Mesenchymal stem cell (in vitro differentiated cells and primary cell): ENCODE measurements at regions not wholly inside any gene's neighbourhood (a gene's known extent, or its start where the extent isn't known, plus 50 kb on each side); places are given as distances from the start of the nearest gene placed in this dataset.

Experiments
- DNase-seq: peaks from one replicate; pipeline ENCODE4 v3.0.0-alpha.2; 2013
- H2AFZ ChIP-seq: one replicate; pipeline ENCODE4 v1.6.1; 2013; ENCODE audit warnings: low read depth, mild to moderate bottlenecking, control low read depth, inconsistent platforms, low read length, moderate library complexity
- H2AK5ac ChIP-seq: 2 replicates; pipeline ENCODE4 v1.6.1; 2013; ENCODE audit warnings: low read length, moderate library complexity, mild to moderate bottlenecking, inconsistent platforms; ENCODE audit not compliant: severe bottlenecking
- H2BK120ac ChIP-seq: one replicate; pipeline ENCODE4 v1.6.1; 2013; ENCODE audit warnings: low read depth, mild to moderate bottlenecking, inconsistent platforms, low read length, moderate library complexity
- H2BK12ac ChIP-seq, 2 experiments: one replicate each; pipeline ENCODE4 v1.6.1; 2013; ENCODE audit warnings: inconsistent platforms in 2 of 2, low read length in 2 of 2, mild to moderate bottlenecking in 2 of 2, moderate library complexity in 2 of 2, control low read depth in 1 of 2
- H2BK15ac ChIP-seq: one replicate; pipeline ENCODE4 v1.6.1; 2013; ENCODE audit warnings: mild to moderate bottlenecking, low read depth, inconsistent platforms; ENCODE audit not compliant: poor library complexity, severe bottlenecking
- H2BK5ac ChIP-seq: 2 replicates; pipeline ENCODE4 v1.6.1; 2013; ENCODE audit warnings: low read depth, mild to moderate bottlenecking, low read length, control low read depth, inconsistent platforms; ENCODE audit not compliant: poor library complexity, severe bottlenecking
- H3K14ac ChIP-seq, 2 experiments: one replicate each; pipeline ENCODE4 v1.6.1; 2013; ENCODE audit warnings: inconsistent platforms in 2 of 2, low read length in 2 of 2, control low read depth in 1 of 2, mild to moderate bottlenecking in 1 of 2, moderate library complexity in 1 of 2
- H3K18ac ChIP-seq, 2 experiments: one replicate each; pipeline ENCODE4 v1.6.1; 2013; ENCODE audit warnings: inconsistent platforms in 2 of 2, low read length in 2 of 2, control low read depth in 1 of 2, low read depth in 1 of 2, mild to moderate bottlenecking in 1 of 2
- H3K23ac ChIP-seq, 2 experiments: one replicate each; pipeline ENCODE4 v1.6.1; 2013; ENCODE audit warnings: inconsistent platforms in 2 of 2, low read length in 2 of 2, mild to moderate bottlenecking in 2 of 2, moderate library complexity in 2 of 2, control low read depth in 1 of 2
- H3K27ac ChIP-seq: 2 replicates; pipeline ENCODE4 v1.5.1; 2013; ENCODE audit warnings: mild to moderate bottlenecking, moderate library complexity, low read length, control low read depth, inconsistent platforms; ENCODE audit not compliant: poor library complexity, severe bottlenecking
- H3K27me3 ChIP-seq, 2 experiments: 2 replicates each; pipeline versions ENCODE4 v1.6.1 to v1.7.0; 2013; ENCODE audit warnings: low read length in 2 of 2, mild to moderate bottlenecking in 2 of 2, moderate library complexity in 2 of 2, control low read depth in 1 of 2, inconsistent platforms in 1 of 2; ENCODE audit not compliant: control insufficient read depth in 1 of 2, insufficient read depth in 1 of 2
- H3K36me3 ChIP-seq, 2 experiments: 2 replicates each; pipeline versions ENCODE4 v1.6.1 to v1.7.0; 2013; ENCODE audit warnings: low read length in 2 of 2, control low read depth in 1 of 2, inconsistent platforms in 1 of 2, low read depth in 1 of 2, mild to moderate bottlenecking in 1 of 2; ENCODE audit not compliant: insufficient read depth in 2 of 2, control insufficient read depth in 1 of 2
- H3K4ac ChIP-seq, 2 experiments: one replicate each; pipeline ENCODE4 v1.6.1; 2013; ENCODE audit warnings: inconsistent platforms in 2 of 2, low read length in 2 of 2, mild to moderate bottlenecking in 2 of 2, moderate library complexity in 2 of 2, control low read depth in 1 of 2, low read depth in 1 of 2
- H3K4me1 ChIP-seq: 2 replicates; pipeline ENCODE4 v1.6.1; 2013; ENCODE audit warnings: low read depth, low read length, control low read depth; ENCODE audit not compliant: control insufficient read depth, insufficient read depth
- H3K4me2 ChIP-seq: 2 replicates; pipeline ENCODE4 v1.6.1; 2013; ENCODE audit warnings: low read length, mild to moderate bottlenecking, inconsistent platforms; ENCODE audit not compliant: poor library complexity, severe bottlenecking
- H3K4me3 ChIP-seq, 2 experiments: 2 replicates each; pipeline versions ENCODE4 v1.5.1 to v1.7.0; 2013; ENCODE audit warnings: low read length in 2 of 2, mild to moderate bottlenecking in 2 of 2, control low read depth in 1 of 2, low read depth in 1 of 2; ENCODE audit not compliant: insufficient read depth in 1 of 2
- H3K79me1 ChIP-seq: replicated peaks from 2 replicates; pipeline ENCODE4 v1.6.1; 2013; ENCODE audit warnings: mild to moderate bottlenecking, control low read depth, low read length, inconsistent platforms; ENCODE audit not compliant: poor library complexity, severe bottlenecking
- H3K9ac ChIP-seq: 2 replicates; pipeline ENCODE4 v1.7.0; 2013; ENCODE audit warnings: mild to moderate bottlenecking, low read length, moderate library complexity
- H3K9me3 ChIP-seq: 2 replicates; pipeline ENCODE4 v1.7.0; 2013; ENCODE audit warnings: mild to moderate bottlenecking, low read length; ENCODE audit not compliant: control insufficient read depth
- H4K8ac ChIP-seq: one replicate; pipeline ENCODE4 v1.6.1; 2013; ENCODE audit warnings: inconsistent platforms, mild to moderate bottlenecking, low read length, moderate library complexity
- H4K91ac ChIP-seq: one replicate; pipeline ENCODE4 v1.6.1; 2013; ENCODE audit warnings: mild to moderate bottlenecking, low read length, inconsistent platforms
- WGBS: methylation state at CpG from one replicate; pipeline ENCODE4 v1.1.7; 2013; ENCODE audit warnings: mixed read lengths; 5-methylcytosine and 5-hydroxymethylcytosine counted together

DNA sequence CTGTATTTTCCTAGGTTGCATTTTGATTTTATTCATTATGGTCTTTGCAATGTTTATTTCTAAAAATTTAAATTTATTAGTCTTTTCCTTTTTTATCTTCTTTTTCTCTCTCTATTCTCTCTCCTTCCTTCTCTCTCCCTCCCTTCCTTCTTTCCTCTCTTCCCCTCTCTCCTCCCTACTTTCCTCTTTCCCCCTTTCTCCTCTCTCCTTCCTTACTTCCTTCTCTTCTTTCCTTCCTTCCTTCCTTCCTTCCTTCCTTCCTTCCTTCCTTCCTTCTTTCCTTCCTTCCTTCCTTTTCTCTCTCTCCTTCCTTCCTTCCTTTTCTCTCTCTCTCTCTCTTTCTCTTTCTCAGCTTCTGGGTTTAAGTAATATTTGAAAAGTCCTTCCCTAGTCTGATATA is 72.8 kb upstream of the RASGRF1 start:
- Histone ChIP-seq H3K23ac (no peak overlapping the region), H2AK5ac (no peak overlapping the region), H2BK5ac (no peak overlapping the region), H3K27me3 (peaks cover 3 to 20% of the 10 kb centered on the region in 2 experiments), H4K91ac (no peak overlapping the region), H3K9me3 (no peaks in the 10 kb centered on the region), H4K8ac (no peak overlapping the region), H3K36me3 (no peaks in the 10 kb centered on the region), H3K79me1 (no peaks in the 10 kb centered on the region), H2BK15ac (no peak overlapping the region), H3K4me3 (no peak overlapping the region), H3K18ac (no peak overlapping the region), H3K4me2 (no peak overlapping the region), H2BK120ac (no peak overlapping the region), H3K14ac (no peak overlapping the region), H3K4ac (no peak overlapping the region), H3K4me1 (peaks cover 2% of the 10 kb centered on the region), H2AFZ (no peak overlapping the region), H2BK12ac (no peak overlapping the region), H3K9ac (no peak overlapping the region), H3K27ac (no peak overlapping the region)
- DNase-seq = no peak

DNA sequence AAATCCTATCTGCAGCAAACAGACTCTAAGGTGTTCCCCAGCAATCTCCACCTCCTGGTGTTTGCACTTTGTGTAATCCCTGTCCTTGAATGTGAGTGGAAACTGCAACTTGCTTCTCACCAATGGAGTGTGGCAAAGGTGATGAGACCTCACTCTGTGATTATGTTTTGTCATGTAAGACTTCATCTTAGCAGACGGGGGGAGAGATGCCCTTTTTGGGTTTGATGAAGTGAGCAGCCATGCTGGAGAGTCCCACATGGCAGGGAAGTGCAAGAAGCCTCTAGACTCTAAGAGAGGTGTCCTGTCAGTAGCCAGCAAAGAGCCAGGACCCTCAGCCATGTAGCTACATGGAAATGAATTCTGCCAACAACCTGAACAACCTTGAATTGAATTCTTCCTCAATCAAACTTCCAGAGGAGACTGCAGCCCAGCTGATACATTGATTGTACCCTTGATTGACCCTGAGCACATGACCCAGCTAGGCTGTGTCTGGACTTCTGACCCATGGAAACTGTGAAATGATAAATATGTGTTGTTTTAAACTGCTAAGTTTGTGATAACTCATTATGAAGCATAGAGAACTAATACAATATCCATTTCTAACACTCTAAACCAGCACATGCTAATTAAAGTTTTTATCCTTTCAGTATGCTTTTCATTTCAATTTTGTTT is 71.4 kb upstream of the RASGRF1 start:
- Histone ChIP-seq H3K14ac (no peak overlapping the region), H3K9ac (no peak overlapping the region), H2BK120ac (no peak overlapping the region), H3K27me3 (peaks cover 7 to 16% of the 10 kb centered on the region in 2 experiments), H3K18ac (no peak overlapping the region), H2BK15ac (no peak overlapping the region), H3K4ac (no peak overlapping the region), H4K91ac (no peak overlapping the region), H2AFZ (no peak overlapping the region), H3K79me1 (no peaks in the 10 kb centered on the region), H3K4me3 (no peak overlapping the region), H2BK5ac (no peak overlapping the region), H2AK5ac (no peak overlapping the region), H3K36me3 (no peaks in the 10 kb centered on the region), H3K4me1 (peaks cover 7% of the 10 kb centered on the region), H4K8ac (no peak overlapping the region), H3K4me2 (no peak overlapping the region), H3K9me3 (no peaks in the 10 kb centered on the region), H2BK12ac (no peak overlapping the region), H3K23ac (no peak overlapping the region), H3K27ac (no peak overlapping the region)
- no peak for DNase-seq
- WGBS = 25% methylated on average over 1 of the region's 1 CpG

DNA sequence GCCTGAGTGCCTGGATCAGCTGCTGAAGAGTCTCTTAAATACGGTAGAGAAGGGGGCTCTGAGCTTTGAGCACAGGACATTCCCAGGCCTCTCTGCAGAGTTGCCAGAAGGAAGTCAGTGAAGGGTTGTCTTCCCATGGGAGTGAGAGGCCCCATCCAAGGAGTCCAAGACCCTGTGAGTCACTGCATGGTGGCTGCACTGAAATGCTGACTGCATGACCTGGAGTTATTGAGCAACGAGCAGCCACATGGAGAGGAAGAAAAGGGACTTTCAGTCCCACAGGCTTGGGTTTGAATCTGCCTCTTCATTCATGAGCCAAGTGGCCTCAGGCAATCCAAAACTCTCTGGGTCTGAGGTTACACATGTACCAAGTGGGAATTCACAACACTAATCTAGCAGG is 69.6 kb upstream of the RASGRF1 start:
- WGBS = 19% methylated on average over 2 of the region's 2 CpGs
- Histone ChIP-seq H3K79me1 (no peaks in the 10 kb centered on the region), H2AFZ (no peak overlapping the region), H3K36me3 (no peaks in the 10 kb centered on the region), H3K9ac (no peak overlapping the region), H3K23ac (no peak overlapping the region), H3K27ac (no peak overlapping the region), H2BK12ac (no peak overlapping the region), H4K8ac (no peak overlapping the region), H3K14ac (no peak overlapping the region), H2AK5ac (no peak overlapping the region), H3K18ac (no peak overlapping the region), H2BK120ac (no peak overlapping the region), H3K4me1 (peaks cover 7% of the 10 kb centered on the region), H3K4ac (no peak overlapping the region), H3K27me3 (peaks cover 7 to 33% of the 10 kb centered on the region in 2 experiments), H2BK15ac (no peak overlapping the region), H2BK5ac (no peak overlapping the region), H3K9me3 (no peaks in the 10 kb centered on the region), H3K4me3 (no peak overlapping the region), H4K91ac (no peak overlapping the region), H3K4me2 (no peak overlapping the region)
- peak; percentile 86 for DNase-seq

DNA sequence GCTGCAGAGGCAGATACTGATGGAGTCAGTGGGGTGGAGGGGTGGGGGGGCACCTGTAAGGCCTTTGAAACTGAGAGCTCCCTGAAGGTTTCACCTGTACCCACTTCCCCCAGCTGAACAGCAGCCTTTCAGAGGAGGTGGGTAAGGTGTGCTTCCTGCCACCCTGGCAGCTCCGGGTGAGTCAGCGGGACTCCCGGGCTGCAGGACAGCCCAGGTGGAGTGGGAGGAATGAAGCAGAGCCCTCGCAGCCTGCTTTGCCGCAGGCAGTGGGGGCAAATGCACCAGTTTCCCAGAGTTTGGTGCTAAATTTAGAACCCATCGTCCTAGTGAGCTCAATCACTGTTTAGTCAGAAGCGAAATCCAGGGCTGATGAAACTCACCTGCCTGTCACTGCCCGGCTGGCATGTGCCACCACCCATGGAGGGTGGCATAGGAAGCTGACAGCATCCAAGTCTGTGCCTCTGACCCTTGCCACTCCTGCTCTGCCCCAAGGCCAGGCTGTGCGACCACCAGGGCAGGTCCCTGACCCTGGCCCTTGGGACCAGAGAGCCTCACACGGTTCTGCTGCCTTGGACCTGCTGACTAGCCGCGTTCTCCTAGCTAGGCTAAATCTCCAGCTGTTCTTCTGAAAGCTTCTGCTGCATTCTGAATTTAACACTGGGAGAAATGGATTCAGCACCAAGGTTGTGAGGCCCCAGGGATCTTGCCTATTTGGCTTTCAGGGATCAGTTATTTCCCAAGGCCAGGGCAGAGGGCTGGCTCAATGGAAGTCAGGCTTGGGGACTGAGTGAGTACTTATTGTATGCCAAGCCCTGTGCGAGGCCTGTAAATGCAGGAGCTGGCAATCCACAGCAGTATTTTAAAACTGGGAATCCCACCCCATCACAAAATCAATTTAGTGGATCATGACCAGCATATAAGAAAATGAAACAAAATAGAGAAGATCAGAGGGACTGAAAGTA is 67.3 kb upstream of the RASGRF1 start:
- no peak overlapping the region for H3K9ac ChIP-seq
- H2BK12ac ChIP-seq = peak overlapping the region in 1 of 2 experiments; percentile 19
- no peaks in the 10 kb centered on the region for H3K36me3 ChIP-seq
- no peak overlapping the region for H3K27ac ChIP-seq
- H2AFZ ChIP-seq = no peak overlapping the region
- H3K14ac ChIP-seq = no peak overlapping the region
- no peak overlapping the region for H3K4me2 ChIP-seq
- H3K4me1 ChIP-seq = peaks cover 7% of the 10 kb centered on the region
- no peak overlapping the region for H2BK120ac ChIP-seq
- H3K23ac ChIP-seq = peak overlapping the region in 1 of 2 experiments; percentile 56
- 80% methylated on average over 13 of the region's 13 CpGs for WGBS
- H3K9me3 ChIP-seq = no peaks in the 10 kb centered on the region
- H4K8ac ChIP-seq = no peak overlapping the region
- H3K4me3 ChIP-seq = no peak overlapping the region
- peaks cover 13 to 45% of the 10 kb centered on the region in 2 experiments for H3K27me3 ChIP-seq
- peak overlapping the region; percentile 43 for H4K91ac ChIP-seq
- H2BK5ac ChIP-seq = no peak overlapping the region
- no peak for DNase-seq
- H3K79me1 ChIP-seq = no peaks in the 10 kb centered on the region
- H3K18ac ChIP-seq = no peak overlapping the region
- H2AK5ac ChIP-seq = no peak overlapping the region
- H2BK15ac ChIP-seq = no peak overlapping the region
- H3K4ac ChIP-seq = no peak overlapping the region
